Ammon's horn (tissue), 1 donor: ENCODE measurements at regions not wholly inside any gene's neighbourhood (a gene's known extent, or its start where the extent isn't known, plus 50 kb on each side); places are given as distances from the start of the nearest gene placed in this dataset.

Experiments
- DNase-seq: peaks from one replicate; pipeline ENCODE4 v3.0.0-alpha.2; 2016; ENCODE audit warnings: low spot score

- no peak for DNase-seq
Observed at GRCh38 chr1:177786176-177786745, 183.6 kb downstream of the SEC16B start.

- DNase-seq = no peak
Observed at GRCh38 chr1:177784936-177785335, 184.9 kb downstream of the SEC16B start.

GRCh38 chr1:177784409-177784808 is 185.4 kb downstream of the SEC16B start:
- no peak for DNase-seq

- no peak for DNase-seq
Observed at GRCh38 chr1:177783051-177783450, 186.8 kb downstream of the SEC16B start.

GRCh38 chr1:177780096-177780700 is 189.7 kb downstream of the SEC16B start:
- peak; percentile 78 for DNase-seq

GRCh38 chr1:177779166-177779965 is 190.5 kb downstream of the SEC16B start:
- DNase-seq = no peak

GRCh38 chr1:177775924-177776323 is 193.9 kb downstream of the SEC16B start:
- no peak for DNase-seq

- DNase-seq = no peak
Observed at GRCh38 chr1:177772386-177772960, 197.4 kb downstream of the SEC16B start.

- no peak for DNase-seq
Observed at GRCh38 chr1:177771688-177772087, 198.2 kb downstream of the SEC16B start.

GRCh38 chr1:177770096-177770495 is 199.8 kb downstream of the SEC16B start:
- DNase-seq = no peak

GRCh38 chr1:177755851-177756560 is 213.9 kb downstream of the SEC16B start:
- DNase-seq = no peak

- DNase-seq = no peak
Observed at GRCh38 chr1:177754603-177755002, 215.3 kb downstream of the SEC16B start.

GRCh38 chr1:177753655-177754054 is 216.2 kb downstream of the SEC16B start:
- DNase-seq = peak; percentile 69

- no peak for DNase-seq
Observed at GRCh38 chr1:177748080-177748801, 221.6 kb downstream of the SEC16B start.

GRCh38 chr1:177746155-177746554 is 223.7 kb downstream of the SEC16B start:
- DNase-seq = no peak

GRCh38 chr1:177744906-177745305 is 225.0 kb downstream of the SEC16B start:
- DNase-seq = no peak

GRCh38 chr1:177741476-177741875 is 228.4 kb downstream of the SEC16B start:
- DNase-seq = peak; percentile 8

GRCh38 chr1:177739780-177740179 is 230.1 kb downstream of the SEC16B start:
- DNase-seq = no peak

GRCh38 chr1:177737456-177737855 is 232.4 kb downstream of the SEC16B start:
- no peak for DNase-seq

- no peak for DNase-seq
Observed at GRCh38 chr1:177732178-177732577, 237.7 kb downstream of the SEC16B start.

- DNase-seq = no peak
Observed at GRCh38 chr1:177729646-177730045, 240.2 kb downstream of the SEC16B start.

- no peak for DNase-seq
Observed at GRCh38 chr1:177723533-177723932, 246.3 kb downstream of the SEC16B start.
